ENCODE measurements at regions not wholly inside any gene's neighbourhood (a gene's known extent, or its start where the extent isn't known, plus 50 kb on each side); places are given as distances from the start of the nearest gene placed in this dataset.

DNA sequence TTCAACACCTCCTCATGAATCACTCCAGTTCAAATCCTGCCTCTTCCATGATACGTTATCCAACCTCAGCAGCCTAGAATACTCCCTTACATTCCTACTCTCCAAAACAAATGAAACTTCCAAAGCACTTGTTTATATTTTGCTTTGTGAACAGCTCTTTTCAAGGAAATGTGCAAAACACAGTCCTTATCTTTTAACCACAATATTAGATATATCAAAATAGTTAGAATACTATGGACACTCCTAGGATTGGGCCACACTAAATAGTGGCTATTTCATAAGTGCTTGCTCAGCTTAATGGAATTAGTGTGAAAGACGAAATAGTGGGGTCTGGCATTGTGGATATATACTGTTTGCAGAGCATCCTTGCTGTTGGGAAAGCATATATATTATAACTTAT lies 173.5 kb downstream of the ZC3H11B start:
- DNase-seq (ENCODE audit: low read depth): peak; percentile 35
- no peak overlapping the region for H3K4me3 ChIP-seq (ENCODE audit: low read depth, low read length)
- TF ChIP-seq CTCF (conservative IDR thresholded peaks at IDR 0.05; ENCODE audit: low read depth, low read length): no peak

- TF ChIP-seq CTCF (conservative IDR thresholded peaks at IDR 0.05; ENCODE audit: low read depth, low read length): no peak
- no peak for DNase-seq (ENCODE audit: low read depth)
- H3K4me3 ChIP-seq (ENCODE audit: low read depth, low read length): no peak overlapping the region
Measured at GRCh38 chr1:219438386-219438785, 174.5 kb downstream of the ZC3H11B start.

DNA sequence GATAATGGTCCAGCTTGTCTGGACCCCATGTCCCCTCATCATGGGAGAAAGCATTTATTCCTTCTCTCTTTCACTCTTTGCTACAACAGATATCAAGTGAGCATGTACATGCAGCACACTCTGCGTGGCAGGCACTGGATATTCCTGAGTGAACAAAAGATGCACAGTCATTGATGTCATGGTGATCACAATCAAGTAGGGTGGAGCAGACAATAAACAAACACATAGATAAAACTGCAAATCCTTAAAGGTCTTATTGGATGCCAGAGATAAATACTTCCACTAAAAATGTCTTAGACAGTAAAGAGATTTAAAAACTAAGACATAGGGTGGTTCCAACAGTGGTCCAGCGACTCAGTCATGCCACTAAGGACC lies 178.0 kb downstream of the ZC3H11B start:
- no peak for TF ChIP-seq CTCF (conservative IDR thresholded peaks at IDR 0.05; ENCODE audit: low read depth, low read length)
- DNase-seq (ENCODE audit: low read depth): no peak
- H3K4me3 ChIP-seq (ENCODE audit: low read depth, low read length): no peak overlapping the region

GRCh38 chr1:219434285-219434922 lies 178.5 kb downstream of the ZC3H11B start:
- DNase-seq (ENCODE audit: low read depth): no peak
- no peak for TF ChIP-seq CTCF (conservative IDR thresholded peaks at IDR 0.05; ENCODE audit: low read depth, low read length)
- no peak overlapping the region for H3K4me3 ChIP-seq (ENCODE audit: low read depth, low read length)

DNA sequence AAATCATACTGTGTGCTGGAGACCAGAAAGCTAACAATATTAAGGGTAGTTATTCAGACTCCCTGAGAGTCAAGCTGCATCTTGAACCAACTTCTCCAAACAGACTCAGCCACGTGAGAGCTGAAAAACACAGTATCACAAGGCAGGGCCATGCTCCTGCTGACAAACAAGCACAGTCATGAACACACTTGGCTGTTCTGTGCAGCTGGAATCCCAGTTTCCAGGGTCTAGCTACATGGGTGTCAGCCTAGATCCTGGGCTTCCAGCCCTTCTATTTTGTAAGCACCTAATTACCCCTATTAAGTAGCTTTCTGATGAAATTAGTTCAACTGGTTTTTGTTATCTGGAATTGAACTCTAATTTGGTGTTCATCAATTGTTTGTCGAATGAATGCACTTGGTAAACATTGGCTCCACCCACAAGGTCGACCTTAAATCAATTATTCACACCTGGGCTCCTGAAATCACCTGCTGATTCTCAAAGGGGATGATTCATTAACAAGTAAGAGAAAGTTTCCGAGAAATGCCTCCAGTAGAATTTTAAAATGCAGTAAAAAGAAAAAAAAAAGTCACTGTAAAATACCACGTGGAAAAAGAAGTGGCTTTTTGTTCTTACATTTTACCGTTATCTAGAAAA lies 179.3 kb downstream of the ZC3H11B start:
- peak; percentile 26 for DNase-seq (ENCODE audit: low read depth)
- TF ChIP-seq CTCF (conservative IDR thresholded peaks at IDR 0.05; ENCODE audit: low read depth, low read length): no peak
- no peak overlapping the region for H3K4me3 ChIP-seq (ENCODE audit: low read depth, low read length)

- no peak for TF ChIP-seq CTCF (conservative IDR thresholded peaks at IDR 0.05; ENCODE audit: low read depth, low read length)
- peak; percentile 14 for DNase-seq (ENCODE audit: low read depth)
- H3K4me3 ChIP-seq (ENCODE audit: low read depth, low read length): no peak overlapping the region
Measured at GRCh38 chr1:219433001-219433400, 179.9 kb downstream of the ZC3H11B start.

DNA sequence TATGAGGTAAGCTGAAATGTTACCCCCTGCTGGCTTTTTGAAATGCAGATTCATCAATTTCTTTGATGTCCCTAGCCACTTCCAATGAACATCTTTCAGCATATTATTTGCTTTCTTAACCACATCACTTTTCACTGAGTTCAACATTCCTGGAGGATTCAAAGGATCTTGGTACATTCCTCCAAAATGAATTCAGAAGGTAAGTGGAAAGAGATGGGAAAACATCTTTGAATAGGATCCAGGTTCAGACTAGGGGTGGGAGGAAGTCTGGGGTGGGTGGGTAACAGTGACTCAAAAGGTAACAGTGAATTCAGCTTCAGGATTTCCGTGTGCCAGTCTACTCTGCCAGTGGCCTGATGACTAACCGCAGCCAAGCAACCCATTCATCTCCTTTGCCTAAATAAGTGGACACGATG lies 180.7 kb downstream of the ZC3H11B start:
- no peak for TF ChIP-seq CTCF (conservative IDR thresholded peaks at IDR 0.05; ENCODE audit: low read depth, low read length)
- no peak for DNase-seq (ENCODE audit: low read depth)
- no peak overlapping the region for H3K4me3 ChIP-seq (ENCODE audit: low read depth, low read length)

Measured in choroid plexus epithelial cell (primary cell).